Muscle of leg (tissue), 3 donors: ENCODE measurements at regions not wholly inside any gene's neighbourhood (a gene's known extent, or its start where the extent isn't known, plus 50 kb on each side); places are given as distances from the start of the nearest gene placed in this dataset.

Experiments used
- DNase-seq: peaks from one replicate; pipeline ENCODE4 v3.0.0; 2013
- H3K27ac ChIP-seq: one replicate; pipeline ENCODE4 v1.5.1; 2013; ENCODE audit warnings: mild to moderate bottlenecking, low read length, control low read depth
- H3K27me3 ChIP-seq: one replicate; pipeline ENCODE4 v1.6.1; 2013; ENCODE audit warnings: low read length; ENCODE audit not compliant: control insufficient read depth, insufficient read depth
- H3K36me3 ChIP-seq: one replicate; pipeline ENCODE4 v1.6.1; 2013; ENCODE audit warnings: low read length; ENCODE audit not compliant: control insufficient read depth, insufficient read depth
- H3K4me1 ChIP-seq: one replicate; pipeline ENCODE4 v1.6.1; 2013; ENCODE audit warnings: low read length; ENCODE audit not compliant: control insufficient read depth, insufficient read depth
- H3K4me3 ChIP-seq: one replicate; pipeline ENCODE4 v1.5.1; 2013; ENCODE audit warnings: low read length, control low read depth
- H3K9me3 ChIP-seq: replicated peaks from 2 replicates; pipeline ENCODE4 v1.6.1; 2013; ENCODE audit warnings: low read depth, low read length; ENCODE audit not compliant: control insufficient read depth
- WGBS: methylation state at CpG from one replicate; pipeline ENCODE4 v1.1.5; 2013; ENCODE audit warnings: missing lambda C conversion rate; ENCODE audit not compliant: insufficient coverage; 5-methylcytosine and 5-hydroxymethylcytosine counted together

DNA sequence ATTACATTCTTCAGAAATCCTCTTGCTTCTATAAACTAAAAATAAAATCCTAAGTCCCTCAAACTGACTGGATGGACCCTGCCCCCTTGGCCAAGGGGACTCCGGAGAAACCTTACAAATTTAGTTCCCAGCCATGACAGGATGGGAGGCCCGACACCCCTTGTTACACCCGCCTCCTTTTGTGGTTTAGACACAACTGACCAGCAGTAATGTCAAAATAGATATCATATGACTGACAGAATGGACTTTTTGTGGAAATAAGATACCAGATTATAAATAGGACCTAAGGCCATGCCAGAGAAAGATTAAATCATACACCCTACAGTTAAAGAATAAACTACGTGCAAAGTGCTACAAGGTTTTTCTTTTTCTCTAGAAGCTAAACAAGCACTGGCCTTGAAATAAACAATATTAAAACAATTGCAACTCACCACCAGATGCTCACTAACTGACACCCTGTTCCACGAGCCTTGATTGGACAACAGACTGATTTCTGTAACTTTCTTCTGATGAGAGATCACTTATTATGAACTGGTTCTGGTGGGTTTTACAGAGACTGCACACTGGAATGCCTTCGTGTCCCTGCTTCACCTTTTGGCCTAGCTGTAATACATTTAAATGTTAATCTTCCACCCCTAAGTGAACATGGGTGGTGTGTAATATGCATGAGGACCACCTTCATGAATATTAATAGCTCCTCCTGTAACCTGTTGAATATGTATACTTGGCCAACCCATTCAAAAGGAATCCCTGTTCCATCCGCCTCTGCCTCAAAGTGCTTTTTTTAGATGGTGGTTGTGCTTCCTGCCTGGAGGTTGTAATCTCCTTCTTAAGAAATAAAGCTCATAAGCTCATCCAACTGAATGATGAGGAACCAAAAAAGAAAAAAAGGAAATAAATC lies 99.6 kb downstream of the ODF2L start:
- Histone ChIP-seq H3K9me3 (no peaks in the 10 kb centered on the region), H3K27ac (no peak overlapping the region), H3K4me3 (no peak overlapping the region), H3K36me3 (no peaks in the 10 kb centered on the region), H3K4me1 (no peaks in the 10 kb centered on the region), H3K27me3 (no peaks in the 10 kb centered on the region)
- 60% methylated on average over 1 of the region's 7 CpGs for WGBS
- no peak for DNase-seq

DNA sequence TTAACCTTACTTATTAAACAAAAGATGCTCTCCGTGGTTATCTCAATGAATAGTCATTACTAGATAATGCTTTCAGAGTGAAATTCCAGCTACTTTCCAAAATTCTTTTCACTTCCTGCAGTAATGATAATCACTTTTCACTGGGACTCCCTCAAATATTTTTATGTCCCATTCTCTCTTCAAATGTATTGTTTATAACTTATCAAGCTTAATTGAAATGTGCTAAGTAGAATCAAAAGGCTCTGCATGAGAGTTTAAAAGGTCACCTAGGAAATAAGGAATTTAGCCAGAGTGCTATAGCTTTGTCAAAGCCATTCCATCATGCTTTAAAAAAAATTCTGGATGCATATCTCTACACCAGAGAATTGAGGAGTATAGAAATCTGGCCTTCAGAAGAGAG lies 106.4 kb downstream of the ODF2L start:
- WGBS: no CpG with 5 or more reads among the region's 1 CpG
- no peaks in the 10 kb centered on the region for H3K36me3 ChIP-seq
- no peak overlapping the region for H3K4me3 ChIP-seq
- H3K9me3 ChIP-seq: no peaks in the 10 kb centered on the region
- DNase-seq: peak; percentile 73
- H3K27ac ChIP-seq: peak overlapping the region; percentile 93
- H3K27me3 ChIP-seq: no peaks in the 10 kb centered on the region
- peaks cover 4% of the 10 kb centered on the region for H3K4me1 ChIP-seq

DNA sequence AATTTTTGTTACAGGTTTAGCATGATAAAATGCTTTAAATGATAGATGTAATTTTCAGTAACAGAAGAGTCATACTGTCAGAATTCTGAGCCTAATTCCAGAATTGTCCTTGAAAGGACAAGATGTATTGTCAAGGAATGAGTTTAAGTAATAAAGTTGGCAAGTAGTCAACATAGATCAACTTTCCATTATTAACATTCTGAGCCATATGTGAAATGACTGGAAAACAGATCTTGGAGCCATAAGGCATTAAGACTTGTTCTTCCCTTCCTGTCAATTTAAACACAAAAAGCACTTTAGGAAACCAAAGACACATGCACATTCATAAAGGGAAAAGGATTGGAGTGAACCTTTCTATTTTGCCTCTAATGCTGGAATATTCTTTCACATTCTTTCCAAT lies 107.0 kb downstream of the ODF2L start:
- Histone ChIP-seq H3K27ac (peak overlapping the region; percentile 93), H3K4me1 (peaks cover 4% of the 10 kb centered on the region), H3K27me3 (no peaks in the 10 kb centered on the region), H3K36me3 (no peaks in the 10 kb centered on the region), H3K4me3 (no peak overlapping the region), H3K9me3 (no peaks in the 10 kb centered on the region)
- peak; percentile 96 for DNase-seq

DNA sequence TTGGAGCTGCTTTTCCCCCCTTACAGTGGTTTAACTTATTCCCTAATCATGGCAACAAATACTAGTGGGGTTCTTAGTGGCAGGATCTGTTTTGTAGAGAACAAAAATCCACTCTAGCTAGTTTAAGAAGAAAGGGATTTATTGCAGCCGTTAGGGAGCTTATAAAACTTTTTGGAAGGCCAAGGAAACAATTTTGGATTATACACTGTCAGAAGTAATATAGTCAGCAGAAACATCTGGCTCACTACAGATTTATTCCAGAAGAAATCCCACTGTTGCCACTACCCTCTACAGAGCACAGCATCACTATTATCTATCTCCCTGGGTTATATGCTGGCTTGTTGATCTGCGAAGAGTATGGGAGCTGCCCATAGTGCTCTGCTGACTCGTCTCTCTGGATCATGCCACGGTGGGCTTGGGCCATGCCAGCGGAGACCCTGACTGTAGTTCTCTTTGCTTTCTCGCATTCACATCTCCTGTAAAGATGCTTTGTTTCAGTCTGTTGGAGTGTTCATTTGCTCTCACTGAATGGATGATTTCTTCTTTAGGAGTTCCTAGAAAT lies 107.5 kb downstream of the ODF2L start:
- WGBS: 43% methylated on average over 3 of the region's 6 CpGs

DNA sequence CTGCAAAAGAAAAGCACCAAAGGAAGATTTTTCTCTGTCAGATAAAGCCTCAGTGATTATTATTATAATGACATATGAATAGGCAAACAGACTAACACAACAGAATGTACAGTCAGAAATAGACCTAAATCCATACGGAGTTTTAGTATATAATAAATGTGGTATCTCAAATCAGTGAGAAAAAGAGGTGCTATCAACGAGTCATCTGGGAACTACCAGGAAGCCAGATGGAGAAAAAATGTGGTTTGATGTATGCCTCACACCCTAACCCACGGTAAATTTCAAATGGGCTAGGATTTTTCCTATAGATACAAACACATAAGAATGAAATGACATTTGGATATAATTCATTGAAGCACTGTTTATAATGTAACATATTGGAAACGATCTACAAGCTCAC lies 110.3 kb downstream of the ODF2L start:
- no peak for DNase-seq
- Histone ChIP-seq H3K4me3 (no peak overlapping the region), H3K4me1 (peaks cover 4% of the 10 kb centered on the region), H3K27me3 (no peaks in the 10 kb centered on the region), H3K36me3 (no peaks in the 10 kb centered on the region), H3K9me3 (no peaks in the 10 kb centered on the region), H3K27ac (no peak overlapping the region)
- no CpG with 5 or more reads among the region's 4 CpGs for WGBS

More for the DNA sequence above, 107.5 kb downstream of the ODF2L start:
- peaks cover 4% of the 10 kb centered on the region for H3K4me1 ChIP-seq
- H3K9me3 ChIP-seq: no peaks in the 10 kb centered on the region
- H3K27me3 ChIP-seq: no peaks in the 10 kb centered on the region
- H3K36me3 ChIP-seq: no peaks in the 10 kb centered on the region
- H3K4me3 ChIP-seq: no peak overlapping the region
- peak; percentile 90 for DNase-seq
- H3K27ac ChIP-seq: peak overlapping the region; percentile 93

DNA sequence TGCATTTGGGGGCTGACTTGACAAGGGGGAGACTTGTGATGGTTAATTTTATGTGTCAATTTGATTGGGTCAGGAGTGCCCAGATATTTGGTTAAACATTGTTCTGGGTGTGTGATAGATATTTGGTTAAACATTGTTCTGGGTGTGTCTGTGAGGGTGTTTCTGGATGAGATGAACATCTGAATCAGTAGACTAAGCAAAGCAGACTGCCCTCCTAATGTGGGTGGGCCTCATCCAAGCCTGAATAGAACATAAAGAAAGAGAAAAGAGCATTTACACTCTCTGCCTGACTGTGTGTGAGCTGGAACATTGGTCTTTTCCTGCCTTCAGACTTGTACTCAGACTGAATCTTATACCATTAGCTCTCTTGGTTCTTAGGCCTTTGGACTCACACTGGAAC lies 113.5 kb downstream of the ODF2L start:
- Histone ChIP-seq H3K27me3 (no peaks in the 10 kb centered on the region), H3K9me3 (no peaks in the 10 kb centered on the region), H3K27ac (no peak overlapping the region), H3K4me3 (no peak overlapping the region), H3K36me3 (no peaks in the 10 kb centered on the region), H3K4me1 (no peaks in the 10 kb centered on the region)
- no peak for DNase-seq

DNA sequence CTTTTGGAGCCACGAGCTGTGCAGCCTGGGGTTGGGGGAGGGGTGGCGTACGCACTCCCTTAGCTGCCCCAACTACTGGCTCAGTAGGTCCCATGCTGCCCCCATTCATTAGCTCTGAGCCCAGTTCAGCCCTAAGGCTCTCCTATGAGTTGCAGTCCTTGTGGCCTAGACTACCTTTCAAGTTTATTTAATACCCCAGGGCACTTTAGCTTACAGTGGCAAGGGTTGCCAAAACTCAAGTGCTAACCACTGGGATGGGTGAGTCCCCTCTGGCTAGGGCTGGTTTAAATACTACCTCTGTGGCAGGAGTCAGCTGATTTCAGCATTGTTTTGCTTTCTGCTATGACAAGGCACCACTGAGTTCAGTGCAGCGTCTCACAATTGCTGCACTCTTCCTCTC lies 118.2 kb downstream of the ODF2L start:
- Histone ChIP-seq H3K9me3 (no peaks in the 10 kb centered on the region), H3K36me3 (no peaks in the 10 kb centered on the region), H3K4me3 (no peak overlapping the region), H3K4me1 (no peaks in the 10 kb centered on the region), H3K27ac (no peak overlapping the region), H3K27me3 (no peaks in the 10 kb centered on the region)
- no peak for DNase-seq
- WGBS: 83% methylated on average over 3 of the region's 4 CpGs

DNA sequence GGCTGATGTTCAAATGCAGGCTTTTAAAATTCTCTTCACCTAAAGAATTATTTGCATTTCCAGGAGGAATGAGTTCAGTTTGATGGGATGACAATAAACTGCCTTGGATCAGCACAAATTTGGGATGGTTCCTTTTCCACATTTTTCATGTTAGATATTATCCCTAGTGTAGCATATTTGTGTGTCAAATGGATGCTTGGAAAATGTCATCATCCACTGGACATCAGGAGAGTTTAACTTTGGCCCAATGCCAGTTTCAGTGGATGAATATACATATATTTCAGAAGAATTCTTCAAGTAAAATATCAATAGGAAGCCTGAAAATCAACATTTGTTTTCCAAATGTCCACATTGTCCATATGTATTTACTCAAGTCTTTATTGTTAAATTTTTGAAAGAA lies 116.5 kb upstream of the COL24A1 start:
- Histone ChIP-seq H3K4me3 (no peak overlapping the region), H3K27ac (no peak overlapping the region), H3K9me3 (no peaks in the 10 kb centered on the region), H3K4me1 (no peaks in the 10 kb centered on the region), H3K27me3 (no peaks in the 10 kb centered on the region), H3K36me3 (no peaks in the 10 kb centered on the region)
- peak; percentile 93 for DNase-seq

DNA sequence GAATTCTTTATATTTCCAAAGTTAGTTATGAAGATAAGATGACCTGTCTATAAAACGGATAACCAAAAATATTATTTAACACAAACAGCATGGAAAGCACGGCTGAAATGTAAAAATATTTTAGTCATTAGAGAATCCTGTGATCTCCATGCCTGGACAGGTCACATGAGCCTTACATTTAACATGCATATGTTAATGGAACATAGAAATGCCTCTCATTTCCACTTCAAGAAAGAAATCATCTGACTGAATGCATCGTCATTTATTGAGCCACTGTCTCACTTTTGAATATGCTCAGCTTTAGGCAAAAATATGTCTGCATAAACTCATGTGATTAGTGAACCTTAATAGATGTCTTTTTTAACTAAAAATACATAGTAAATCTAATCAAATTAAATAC lies 115.5 kb upstream of the COL24A1 start:
- H3K4me1 ChIP-seq: no peaks in the 10 kb centered on the region
- no peak for DNase-seq
- no peaks in the 10 kb centered on the region for H3K9me3 ChIP-seq
- H3K36me3 ChIP-seq: no peaks in the 10 kb centered on the region
- H3K27ac ChIP-seq: no peak overlapping the region
- WGBS: no CpG with 5 or more reads among the region's 3 CpGs
- H3K27me3 ChIP-seq: no peaks in the 10 kb centered on the region
- no peak overlapping the region for H3K4me3 ChIP-seq

DNA sequence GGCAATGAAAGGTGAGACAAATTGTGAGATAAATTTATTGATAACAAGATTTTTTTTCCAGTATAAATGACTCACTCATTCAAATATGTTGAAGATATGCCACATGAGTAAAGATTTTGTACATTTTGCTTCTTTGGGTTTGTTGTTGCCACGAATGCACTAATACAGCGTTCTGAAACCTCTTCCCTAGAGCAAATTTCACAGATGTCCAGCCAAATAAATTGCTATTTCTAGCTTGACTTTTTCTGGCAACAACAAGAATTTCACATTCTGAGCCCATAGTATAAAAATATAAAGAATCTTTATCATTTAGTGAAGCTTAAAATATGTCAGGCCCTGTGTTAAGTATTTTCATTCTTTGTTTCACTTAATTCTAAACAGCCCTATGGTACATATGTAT lies 114.5 kb upstream of the COL24A1 start:
- Histone ChIP-seq H3K27ac (no peak overlapping the region), H3K4me3 (no peak overlapping the region), H3K36me3 (no peaks in the 10 kb centered on the region), H3K4me1 (no peaks in the 10 kb centered on the region), H3K27me3 (no peaks in the 10 kb centered on the region), H3K9me3 (no peaks in the 10 kb centered on the region)
- WGBS: no CpG with 5 or more reads among the region's 2 CpGs
- DNase-seq: peak; percentile 82
